IMR-90 (cell line): ENCODE measurements at regions not wholly inside any gene's neighbourhood (a gene's known extent, or its start where the extent isn't known, plus 50 kb on each side); places are given as distances from the start of the nearest gene placed in this dataset.

ENCODE experiments used
- ATAC-seq: fragments of 200-7000 bp; cut with Tn5 transposase; 2 replicates; pipeline ENCODE4 v1.9.1; 2020; ENCODE audit warnings: low read depth, mild to moderate bottlenecking, moderate library complexity
- BruUV-seq: library from RNA; stranded (reverse); fragments of 400-500 nt; replicated peaks from 2 replicates; lab custom pipeline; 2021; lab: Mats Ljungman, UMichigan
- CTCF ChIA-PET: fragments of 300-600 bp; formaldehyde crosslinking; extraction: SDS; loops from one replicate; lab custom pipeline; 2021; ENCODE audit warnings: antibody characterized with exemption; lab: Yijun Ruan, JAX
- POLR2A ChIA-PET: fragments of 300-600 bp; sonication (Branson Sonifier 250); formaldehyde crosslinking; loops from one replicate; lab custom pipeline; 2022; ENCODE audit warnings: antibody characterized with exemption; ENCODE audit not compliant: unreplicated experiment; lab: Charles Lee
- DNase-seq: peaks from one replicate; pipeline ENCODE4 v3.0.0; 2013
- H2AFZ ChIP-seq: replicated peaks from 2 replicates; pipeline ENCODE3; 2013; ENCODE audit warnings: low read length, mild to moderate bottlenecking; ENCODE audit not compliant: poor library complexity
- H2AK5ac ChIP-seq: 2 replicates; pipeline ENCODE4 v1.6.1; 2013; ENCODE audit warnings: low read depth, low read length, inconsistent platforms
- H2AK9ac ChIP-seq: replicated peaks from 2 replicates; pipeline ENCODE3; 2013; ENCODE audit warnings: mild to moderate bottlenecking, low read depth, low read length, moderate library complexity; ENCODE audit not compliant: poor library complexity
- H2BK120ac ChIP-seq: 2 replicates; pipeline ENCODE4 v1.6.1; 2013; ENCODE audit warnings: low read depth, low read length, inconsistent platforms
- H2BK15ac ChIP-seq: 3 replicates; pipeline ENCODE4 v1.6.1; 2013; ENCODE audit warnings: low read depth, low read length, inconsistent platforms
- H2BK20ac ChIP-seq: 2 replicates; pipeline ENCODE4 v1.6.1; 2013; ENCODE audit warnings: low read depth, mild to moderate bottlenecking, inconsistent platforms, low read length, moderate library complexity
- H2BK5ac ChIP-seq: 2 replicates; pipeline ENCODE4 v1.6.1; 2013; ENCODE audit warnings: mild to moderate bottlenecking, low read depth, low read length, inconsistent platforms; ENCODE audit not compliant: poor library complexity, severe bottlenecking
- H3K14ac ChIP-seq: replicated peaks from 2 replicates; pipeline ENCODE4 v1.6.1; 2013; ENCODE audit warnings: low read depth, low read length, inconsistent platforms
- H3K18ac ChIP-seq: 2 replicates; pipeline ENCODE4 v1.6.1; 2013; ENCODE audit warnings: low read depth, low read length, control low read depth
- H3K23ac ChIP-seq: 2 replicates; pipeline ENCODE4 v1.6.1; 2013; ENCODE audit warnings: low read depth, low read length, inconsistent platforms
- H3K27ac ChIP-seq: 2 replicates; pipeline ENCODE4 v1.5.1; 2013; ENCODE audit warnings: mild to moderate bottlenecking, control low read depth, low read length; ENCODE audit not compliant: insufficient read depth
- H3K27me3 ChIP-seq: 2 replicates; pipeline ENCODE4 v1.6.1; 2013; ENCODE audit warnings: low read length; ENCODE audit not compliant: control insufficient read depth, insufficient read depth
- H3K36me3 ChIP-seq: 2 replicates; pipeline ENCODE4 v1.6.1; 2013; ENCODE audit warnings: low read length, mixed read lengths; ENCODE audit not compliant: control insufficient read depth, insufficient read depth
- H3K4ac ChIP-seq: 2 replicates; pipeline ENCODE4 v1.6.1; 2013; ENCODE audit warnings: low read depth, low read length, inconsistent platforms
- H3K4me1 ChIP-seq: 2 replicates; pipeline ENCODE4 v1.6.1; 2013; ENCODE audit warnings: low read length, mixed read lengths; ENCODE audit not compliant: control insufficient read depth, insufficient read depth
- H3K4me2 ChIP-seq: 2 replicates; pipeline ENCODE4 v1.6.1; 2013; ENCODE audit warnings: low read depth, mild to moderate bottlenecking, control low read depth, low read length, moderate library complexity
- H3K4me3 ChIP-seq: 2 replicates; pipeline ENCODE4 v1.5.1; 2013; ENCODE audit warnings: low read depth, mild to moderate bottlenecking, control low read depth, low read length, moderate library complexity; ENCODE audit not compliant: insufficient read depth
- H3K56ac ChIP-seq: 2 replicates; pipeline ENCODE4 v1.6.1; 2013; ENCODE audit warnings: low read length, inconsistent platforms; ENCODE audit not compliant: insufficient read depth; ENCODE audit errors: extremely low read depth
- H3K79me1 ChIP-seq, 2 experiments: 2 replicates each; pipeline ENCODE4 v1.6.1; 2013; ENCODE audit warnings: low read length in 2 of 2, inconsistent platforms in 1 of 2, low read depth in 1 of 2
- H3K9ac ChIP-seq: 2 replicates; pipeline ENCODE4 v1.6.1; 2013; ENCODE audit warnings: low read depth, low read length, control low read depth
- H3K9me1 ChIP-seq: 2 replicates; pipeline ENCODE4 v1.6.1; 2013; ENCODE audit warnings: low read length, inconsistent platforms; ENCODE audit not compliant: insufficient read depth
- H3K9me3 ChIP-seq: 2 replicates; pipeline ENCODE4 v1.6.1; 2013; ENCODE audit warnings: low read length; ENCODE audit not compliant: control insufficient read depth, insufficient read depth
- H4K20me1 ChIP-seq: 2 replicates; pipeline ENCODE4 v1.6.1; 2013; ENCODE audit warnings: low read length, inconsistent platforms; ENCODE audit not compliant: insufficient read depth
- H4K5ac ChIP-seq: 2 replicates; pipeline ENCODE4 v1.6.1; 2013; ENCODE audit warnings: mild to moderate bottlenecking, low read depth, low read length, control low read depth
- H4K8ac ChIP-seq, 2 experiments: 2 replicates each; pipeline ENCODE4 v1.6.1; 2013; ENCODE audit warnings: low read depth in 2 of 2, low read length in 2 of 2, control low read depth in 1 of 2, inconsistent platforms in 1 of 2
- H4K91ac ChIP-seq: 2 replicates; pipeline ENCODE4 v1.6.1; 2013; ENCODE audit warnings: low read depth, low read length, inconsistent platforms; ENCODE audit not compliant: insufficient read depth
- BHLHE40 ChIP-seq: fragments of 150-350 bp; IDR thresholded peaks from 2 replicates; pipeline ENCODE4 v1.6.1; 2016; ENCODE audit warnings: mild to moderate bottlenecking, low read depth, low read length
- CHD1 ChIP-seq: IDR thresholded peaks from 2 replicates; pipeline ENCODE4 v1.6.1; 2012; ENCODE audit warnings: low read depth, low read length, improper control_type of control experiment
- MAFK ChIP-seq: IDR thresholded peaks from 2 replicates; pipeline ENCODE4 v1.6.1; 2012; ENCODE audit warnings: low read depth, low read length, improper control_type of control experiment
- POLR2A ChIP-seq: IDR thresholded peaks from 2 replicates; pipeline ENCODE4 v1.6.1; 2012; ENCODE audit warnings: mild to moderate bottlenecking, low read depth, low read length
- RAD21 ChIP-seq: IDR thresholded peaks from 2 replicates; pipeline ENCODE4 v1.6.1; 2012; ENCODE audit warnings: low read length, improper control_type of control experiment
- RCOR1 ChIP-seq: IDR thresholded peaks from 2 replicates; pipeline ENCODE4 v1.6.1; 2012; ENCODE audit warnings: mild to moderate bottlenecking, low read length, improper control_type of control experiment; ENCODE audit not compliant: insufficient replicate concordance
- SMC3 ChIP-seq: fragments of 150-350 bp; IDR thresholded peaks from 2 replicates; pipeline ENCODE4 v1.6.1; 2016; ENCODE audit warnings: low read depth, mild to moderate bottlenecking, antibody characterized with exemption, low read length, moderate library complexity
- WGBS, 2 experiments: methylation state at CpG; one replicate each; pipeline versions ENCODE4 v1.1.5 to v1.1.7; 2013; ENCODE audit warnings: missing lambda C conversion rate in 2 of 2; ENCODE audit not compliant: insufficient read length in 1 of 2; ENCODE audit errors: extremely low coverage in 2 of 2; 5-methylcytosine and 5-hydroxymethylcytosine counted together
- dilution Hi-C: fragments of 300-500 bp; cut with HindIII; formaldehyde crosslinking; loops from one replicate; pipeline ENCODE4 v1.14.3; 2018; ENCODE audit warnings: low sequenced_read_pairs; ENCODE audit not compliant: unreplicated experiment
- in situ Hi-C: fragments of 300-500 bp; cut with MboI; formaldehyde crosslinking; loops from 3 replicates; pipeline ENCODE4 v1.14.3; 2019; ENCODE audit warnings: low sequenced_read_pairs, inconsistent platforms, mixed read lengths
- intact Hi-C: fragments of 100-400 bp; cut with micrococcal nuclease; formaldehyde crosslinking; loops from 2 replicates; pipeline ENCODE4 v1.10.0; 2022

DNA sequence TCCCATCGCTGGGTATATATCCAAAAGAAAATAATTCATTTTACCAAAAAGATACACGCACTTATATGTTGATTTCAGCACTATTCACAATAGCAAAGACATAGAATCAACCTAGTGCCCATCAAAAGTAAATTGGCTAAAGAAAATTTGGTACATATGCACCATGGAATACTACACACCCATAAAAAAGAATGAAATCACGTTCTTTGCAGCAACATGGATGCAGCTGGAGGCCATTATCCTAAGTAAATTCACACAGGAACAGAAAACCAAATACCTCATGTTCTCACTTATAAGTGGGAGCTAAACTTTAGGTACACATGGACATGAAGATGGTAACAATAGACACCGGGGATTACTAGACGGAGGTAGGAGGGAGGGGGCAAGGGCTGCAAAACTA is 50.0 kb upstream of the ZNF644 start:
- Histone ChIP-seq H3K14ac (no peak overlapping the region), H3K9me1 (no peaks in the 10 kb centered on the region), H3K27ac (no peak overlapping the region), H4K5ac (no peak overlapping the region), H4K8ac (no peak overlapping the region), H3K4me1 (no peaks in the 10 kb centered on the region), H2BK20ac (no peak overlapping the region), H3K4me3 (no peak overlapping the region), H4K20me1 (no peaks in the 10 kb centered on the region), H3K9me3 (no peaks in the 10 kb centered on the region), H2AK5ac (no peak overlapping the region), H2BK15ac (no peak overlapping the region), H2BK120ac (no peak overlapping the region), H3K9ac (no peak overlapping the region), H3K18ac (no peak overlapping the region), H3K4ac (no peak overlapping the region), H3K79me1 (no peaks in the 10 kb centered on the region), H4K91ac (no peak overlapping the region), H3K4me2 (no peak overlapping the region), H3K23ac (no peak overlapping the region), H2BK5ac (no peak overlapping the region), H3K56ac (no peak overlapping the region), H3K27me3 (no peaks in the 10 kb centered on the region), H2AFZ (no peak overlapping the region), H3K36me3 (no peaks in the 10 kb centered on the region), H2AK9ac (no peak overlapping the region)
- CTCF ChIA-PET, result no interaction called here
- in situ Hi-C loops, result no loop called here
- TF ChIP-seq CHD1 (no peak), MAFK (no peak), BHLHE40 (no peak), POLR2A (no peak), RCOR1 (no peak), SMC3 (no peak), RAD21 (no peak)
- no TSS peak for BruUV-seq
- POLR2A ChIA-PET, result no interaction called here
- intact Hi-C loops, result no loop called here
- no peak for ATAC-seq
- dilution Hi-C loops, result no loop called here
- no peak for DNase-seq
- WGBS, 2 experiments, result no CpG with 5 or more reads among the region's 5 CpGs
